ENCODE measurements at regions not wholly inside any gene's neighbourhood (a gene's known extent, or its start where the extent isn't known, plus 50 kb on each side); places are given as distances from the start of the nearest gene placed in this dataset.

DNA sequence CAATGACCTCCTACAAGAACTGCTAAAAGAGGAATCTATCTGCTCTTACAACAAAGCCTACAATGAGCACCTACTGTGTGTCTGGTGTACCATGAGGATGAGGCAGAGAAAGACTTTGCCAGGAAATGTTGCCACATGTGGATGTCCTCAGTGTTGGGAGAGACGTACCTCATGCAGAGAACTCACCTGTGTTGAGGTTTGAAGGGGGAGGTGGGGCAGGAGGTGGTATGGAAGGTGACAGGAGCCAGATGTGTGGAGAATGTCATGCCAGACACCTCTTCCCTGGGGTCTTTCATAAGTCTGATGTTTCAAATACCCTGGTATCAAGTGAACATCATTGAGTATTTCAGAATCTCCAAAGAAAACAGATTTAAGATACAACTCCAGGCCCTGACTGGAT, 220.1 kb upstream of the RNF32 start:
- Histone ChIP-seq H3K18ac (ENCODE audit: low read length) (no peak overlapping the region), H3K36me3 (replicated peaks in 1 of 2; ENCODE audit: control insufficient read depth in 2 of 2, insufficient read depth in 2 of 2, low read length in 2 of 2) (no peaks in the 10 kb centered on the region), H4K91ac (ENCODE audit: low read depth, low read length, poor library complexity) (no peak overlapping the region), H3K27ac (replicated peaks; ENCODE audit: low read length) (no peak overlapping the region), H3K4me2 (ENCODE audit: insufficient read depth, low read length, poor library complexity, severe bottlenecking) (no peak overlapping the region), H3K14ac (ENCODE audit: low read length) (no peak overlapping the region), H4K8ac (ENCODE audit: low read depth, low read length) (no peak overlapping the region), H2BK120ac (ENCODE audit: low read depth, low read length) (no peak overlapping the region), H3K9ac (ENCODE audit: low read depth, low read length, poor library complexity) (no peak overlapping the region), H2BK12ac (ENCODE audit: low read length) (no peak overlapping the region), H2AFZ (ENCODE audit: low read length) (no peak overlapping the region), H2BK5ac (ENCODE audit: low read length) (no peak overlapping the region), H2BK15ac (ENCODE audit: low read length) (no peak overlapping the region), H3K27me3 (ENCODE audit: control insufficient read depth in 3 of 3, insufficient read depth in 3 of 3, low read depth in 1 of 3, low read length in 3 of 3) (no peaks in the 10 kb centered on the region), H3K9me3 (replicated peaks in 1 of 2; ENCODE audit: control insufficient read depth in 2 of 2, insufficient read depth in 1 of 2, low read depth in 1 of 2, low read length in 2 of 2) (peaks cover 0 to 2% of the 10 kb centered on the region in 2 donors), H3K79me1 (ENCODE audit: low read depth, low read length) (no peaks in the 10 kb centered on the region), H3K23ac (ENCODE audit: low read depth, low read length, poor library complexity) (no peak overlapping the region), H3K4ac (ENCODE audit: low read length) (no peak overlapping the region), H3K4me3 (ENCODE audit: low read length in 2 of 2) (no peak overlapping the region), H3K4me1 (ENCODE audit: control insufficient read depth in 2 of 2, insufficient read depth in 1 of 2, low read depth in 1 of 2, low read length in 2 of 2) (no peaks in the 10 kb centered on the region), H2AK5ac (ENCODE audit: low read depth, low read length) (no peak overlapping the region)
- no CpG with 5 or more reads among the region's 1 CpG for WGBS, 2 donors (ENCODE audit: extremely low coverage in 2 of 2, insufficient read length in 2 of 2, insufficient replicate concordance in 1 of 2)
- DNase-seq (ENCODE audit: low spot score) = no peak

DNA sequence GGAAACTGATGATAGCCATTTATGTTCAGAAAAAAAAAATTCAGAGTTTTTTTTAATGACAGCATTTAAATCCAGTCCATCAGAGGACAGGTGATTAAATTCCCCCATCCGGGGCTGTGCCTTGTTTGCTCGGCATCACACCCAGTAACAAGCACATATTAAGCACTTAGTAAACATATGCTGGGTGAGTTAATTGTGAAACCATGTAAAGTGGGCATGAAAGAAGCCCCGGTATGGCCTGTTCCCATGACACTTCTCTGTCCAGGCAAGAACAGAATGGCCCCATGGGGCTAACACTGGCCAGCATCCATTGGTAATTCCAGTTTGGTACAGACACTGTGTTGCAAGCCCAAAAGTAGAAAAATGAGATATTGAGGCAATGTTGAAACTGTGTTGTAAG, 220.8 kb upstream of the RNF32 start:
- Histone ChIP-seq H3K4ac (ENCODE audit: low read length) (no peak overlapping the region), H3K18ac (ENCODE audit: low read length) (no peak overlapping the region), H2BK12ac (ENCODE audit: low read length) (no peak overlapping the region), H2BK5ac (ENCODE audit: low read length) (no peak overlapping the region), H4K8ac (ENCODE audit: low read depth, low read length) (no peak overlapping the region), H3K36me3 (replicated peaks in 1 of 2; ENCODE audit: control insufficient read depth in 2 of 2, insufficient read depth in 2 of 2, low read length in 2 of 2) (no peaks in the 10 kb centered on the region), H3K9me3 (replicated peaks in 1 of 2; ENCODE audit: control insufficient read depth in 2 of 2, insufficient read depth in 1 of 2, low read depth in 1 of 2, low read length in 2 of 2) (peaks cover 0 to 2% of the 10 kb centered on the region in 2 donors), H3K27me3 (ENCODE audit: control insufficient read depth in 3 of 3, insufficient read depth in 3 of 3, low read depth in 1 of 3, low read length in 3 of 3) (no peaks in the 10 kb centered on the region), H4K91ac (ENCODE audit: low read depth, low read length, poor library complexity) (no peak overlapping the region), H3K79me1 (ENCODE audit: low read depth, low read length) (no peaks in the 10 kb centered on the region), H3K9ac (ENCODE audit: low read depth, low read length, poor library complexity) (no peak overlapping the region), H2AK5ac (ENCODE audit: low read depth, low read length) (no peak overlapping the region), H3K23ac (ENCODE audit: low read depth, low read length, poor library complexity) (no peak overlapping the region), H3K4me3 (ENCODE audit: low read length in 2 of 2) (no peak overlapping the region), H2BK120ac (ENCODE audit: low read depth, low read length) (no peak overlapping the region), H3K4me1 (ENCODE audit: control insufficient read depth in 2 of 2, insufficient read depth in 1 of 2, low read depth in 1 of 2, low read length in 2 of 2) (peaks cover 0 to 1% of the 10 kb centered on the region in 2 donors), H3K27ac (replicated peaks; ENCODE audit: low read length) (no peak overlapping the region), H3K4me2 (ENCODE audit: insufficient read depth, low read length, poor library complexity, severe bottlenecking) (no peak overlapping the region), H2AFZ (ENCODE audit: low read length) (no peak overlapping the region), H2BK15ac (ENCODE audit: low read length) (no peak overlapping the region), H3K14ac (ENCODE audit: low read length) (no peak overlapping the region)
- DNase-seq (ENCODE audit: low spot score) = no peak
- WGBS, 2 donors (ENCODE audit: extremely low coverage in 2 of 2, insufficient read length in 2 of 2, insufficient replicate concordance in 1 of 2) = no CpG with 5 or more reads among the region's 3 CpGs

DNA sequence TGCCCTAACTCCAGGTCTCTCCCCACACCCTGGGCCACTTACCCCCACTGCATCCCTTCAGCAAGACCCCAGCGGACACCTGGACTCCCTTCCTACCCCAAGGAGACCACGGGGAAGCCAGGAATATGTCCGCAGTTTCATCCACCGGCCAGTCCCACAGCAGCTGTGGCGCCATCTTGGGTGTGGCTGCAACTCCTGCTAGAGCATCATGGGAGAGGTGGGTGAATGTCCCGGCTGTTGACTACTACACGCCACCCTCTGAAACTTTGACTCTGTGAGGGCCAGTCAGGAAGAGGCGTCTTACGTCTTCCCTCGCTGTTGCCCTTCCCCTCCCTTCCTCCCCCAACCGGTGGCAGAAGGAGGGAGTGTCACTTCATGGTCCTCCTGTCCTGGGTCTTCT, 238.3 kb upstream of the RNF32 start:
- H2BK12ac ChIP-seq (ENCODE audit: low read length) = no peak overlapping the region
- no peak overlapping the region for H3K18ac ChIP-seq (ENCODE audit: low read length)
- no peaks in the 10 kb centered on the region for H3K27me3 ChIP-seq (ENCODE audit: control insufficient read depth in 3 of 3, insufficient read depth in 3 of 3, low read depth in 1 of 3, low read length in 3 of 3)
- no peak overlapping the region for H3K27ac ChIP-seq (replicated peaks; ENCODE audit: low read length)
- no peak overlapping the region for H2BK5ac ChIP-seq (ENCODE audit: low read length)
- H4K91ac ChIP-seq (ENCODE audit: low read depth, low read length, poor library complexity) = no peak overlapping the region
- H2AFZ ChIP-seq (ENCODE audit: low read length) = no peak overlapping the region
- no peak overlapping the region for H3K14ac ChIP-seq (ENCODE audit: low read length)
- no CpG with 5 or more reads among the region's 11 CpGs for WGBS, 2 donors (ENCODE audit: extremely low coverage in 2 of 2, insufficient read length in 2 of 2, insufficient replicate concordance in 1 of 2)
- H2BK120ac ChIP-seq (ENCODE audit: low read depth, low read length) = no peak overlapping the region
- no peak overlapping the region for H3K4me3 ChIP-seq (ENCODE audit: low read length in 2 of 2)
- H2BK15ac ChIP-seq (ENCODE audit: low read length) = no peak overlapping the region
- no peak overlapping the region for H3K23ac ChIP-seq (ENCODE audit: low read depth, low read length, poor library complexity)
- H3K4me2 ChIP-seq (ENCODE audit: insufficient read depth, low read length, poor library complexity, severe bottlenecking) = no peak overlapping the region
- no peak overlapping the region for H3K4ac ChIP-seq (ENCODE audit: low read length)
- DNase-seq (ENCODE audit: low spot score) = no peak
- H3K9ac ChIP-seq (ENCODE audit: low read depth, low read length, poor library complexity) = no peak overlapping the region
- H2AK5ac ChIP-seq (ENCODE audit: low read depth, low read length) = no peak overlapping the region
- no peaks in the 10 kb centered on the region for H3K79me1 ChIP-seq (ENCODE audit: low read depth, low read length)
- no peak overlapping the region for H4K8ac ChIP-seq (ENCODE audit: low read depth, low read length)
- H3K36me3 ChIP-seq (replicated peaks in 1 of 2; ENCODE audit: control insufficient read depth in 2 of 2, insufficient read depth in 2 of 2, low read length in 2 of 2) = no peaks in the 10 kb centered on the region
- H3K9me3 ChIP-seq (replicated peaks in 1 of 2; ENCODE audit: control insufficient read depth in 2 of 2, insufficient read depth in 1 of 2, low read depth in 1 of 2, low read length in 2 of 2) = peaks cover 0 to 3% of the 10 kb centered on the region in 2 donors
- H3K4me1 ChIP-seq (ENCODE audit: control insufficient read depth in 2 of 2, insufficient read depth in 1 of 2, low read depth in 1 of 2, low read length in 2 of 2) = no peaks in the 10 kb centered on the region

DNA sequence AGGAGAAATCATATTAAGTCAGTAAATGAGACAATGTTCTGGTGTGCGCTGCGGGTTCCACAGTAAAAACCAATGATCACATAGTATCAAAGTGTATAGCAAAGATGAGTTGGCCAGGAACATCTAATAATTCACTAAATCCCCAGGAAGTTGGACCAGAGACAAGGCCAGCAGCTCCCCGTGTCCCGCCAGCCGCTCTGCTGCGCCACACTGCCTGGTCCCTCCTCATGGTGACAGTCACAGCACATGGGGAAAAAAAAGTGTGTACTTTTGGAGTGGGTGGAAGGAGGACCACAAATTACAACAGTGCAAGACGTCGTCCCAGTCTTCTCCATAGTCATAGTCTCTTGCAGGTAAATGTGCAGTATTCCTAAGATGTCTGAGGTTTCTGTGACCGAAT, 239.0 kb upstream of the RNF32 start:
- Histone ChIP-seq H3K4me1 (ENCODE audit: control insufficient read depth in 2 of 2, insufficient read depth in 1 of 2, low read depth in 1 of 2, low read length in 2 of 2) (peaks cover 0 to 2% of the 10 kb centered on the region in 2 donors), H3K4me3 (ENCODE audit: low read length in 2 of 2) (no peak overlapping the region), H3K4me2 (ENCODE audit: insufficient read depth, low read length, poor library complexity, severe bottlenecking) (no peak overlapping the region), H3K18ac (ENCODE audit: low read length) (peak overlapping the region; percentile 18), H4K91ac (ENCODE audit: low read depth, low read length, poor library complexity) (no peak overlapping the region), H4K8ac (ENCODE audit: low read depth, low read length) (no peak overlapping the region), H3K9me3 (replicated peaks in 1 of 2; ENCODE audit: control insufficient read depth in 2 of 2, insufficient read depth in 1 of 2, low read depth in 1 of 2, low read length in 2 of 2) (peaks cover 0 to 3% of the 10 kb centered on the region in 2 donors), H2BK15ac (ENCODE audit: low read length) (no peak overlapping the region), H3K27me3 (ENCODE audit: control insufficient read depth in 3 of 3, insufficient read depth in 3 of 3, low read depth in 1 of 3, low read length in 3 of 3) (no peaks in the 10 kb centered on the region), H2BK12ac (ENCODE audit: low read length) (no peak overlapping the region), H2AFZ (ENCODE audit: low read length) (no peak overlapping the region), H3K9ac (ENCODE audit: low read depth, low read length, poor library complexity) (no peak overlapping the region), H2AK5ac (ENCODE audit: low read depth, low read length) (no peak overlapping the region), H3K79me1 (ENCODE audit: low read depth, low read length) (no peaks in the 10 kb centered on the region), H3K4ac (ENCODE audit: low read length) (no peak overlapping the region), H3K23ac (ENCODE audit: low read depth, low read length, poor library complexity) (no peak overlapping the region), H3K14ac (ENCODE audit: low read length) (no peak overlapping the region), H3K27ac (replicated peaks; ENCODE audit: low read length) (no peak overlapping the region), H3K36me3 (replicated peaks in 1 of 2; ENCODE audit: control insufficient read depth in 2 of 2, insufficient read depth in 2 of 2, low read length in 2 of 2) (no peaks in the 10 kb centered on the region), H2BK5ac (ENCODE audit: low read length) (no peak overlapping the region), H2BK120ac (ENCODE audit: low read depth, low read length) (no peak overlapping the region)
- no CpG with 5 or more reads among the region's 9 CpGs for WGBS, 2 donors (ENCODE audit: extremely low coverage in 2 of 2, insufficient read length in 2 of 2, insufficient replicate concordance in 1 of 2)
- DNase-seq (ENCODE audit: low spot score) = no peak
